BLaER1 (cell line): ENCODE measurements at regions not wholly inside any gene's neighbourhood (a gene's known extent, or its start where the extent isn't known, plus 50 kb on each side); places are given as distances from the start of the nearest gene placed in this dataset.
"Not testable (repeated sequence)": the region's sequence is repeated elsewhere in the genome, so short reads cannot be mapped to it uniquely, and the experiment has no call there.

Experiments
- H3K27ac ChIP-seq: shearing (Covaris generic); formaldehyde crosslinking; 2 replicates; pipeline ENCODE4 v1.8.1; 2022
- H3K27me3 ChIP-seq: shearing (Covaris generic); formaldehyde crosslinking; 2 replicates; pipeline ENCODE4 v1.8.1; 2022
- H3K36me3 ChIP-seq: shearing (Covaris generic); formaldehyde crosslinking; 2 replicates; pipeline ENCODE4 v1.8.1; 2022
- H3K4me1 ChIP-seq: shearing (Covaris generic); formaldehyde crosslinking; 2 replicates; pipeline ENCODE4 v1.8.1; 2022
- H3K4me2 ChIP-seq: shearing (Covaris generic); formaldehyde crosslinking; 2 replicates; pipeline ENCODE4 v1.8.1; 2022
- H3K4me3 ChIP-seq: shearing (Covaris generic); formaldehyde crosslinking; 2 replicates; pipeline ENCODE4 v1.8.1; 2022
- H3K9ac ChIP-seq: shearing (Covaris generic); formaldehyde crosslinking; 2 replicates; pipeline ENCODE4 v1.8.1; 2022
- H3K9me3 ChIP-seq: shearing (Covaris generic); formaldehyde crosslinking; 2 replicates; pipeline ENCODE4 v1.8.1; 2022
- H4K20me1 ChIP-seq: shearing (Covaris generic); formaldehyde crosslinking; 2 replicates; pipeline ENCODE4 v1.8.1; 2022
- Cebpa-rat ChIP-seq: shearing (Covaris generic); IDR thresholded peaks from 2 replicates; pipeline ENCODE4 v1.8.1; 2022

GRCh38 chr3:8348076-8348475 lies 153.5 kb upstream of the LMCD1 start:
- H3K4me1 ChIP-seq, result peaks cover 4% of the 10 kb centered on the region; the same call in 1 of the 2 replicates
- TF ChIP-seq Cebpa-rat, result no peak
- H3K27me3 ChIP-seq, result no peaks in the 10 kb centered on the region
- H3K4me2 ChIP-seq, result no peak overlapping the region
- no peak overlapping the region for H3K27ac ChIP-seq
- H4K20me1 ChIP-seq, result no peaks in the 10 kb centered on the region
- no peak overlapping the region for H3K9ac ChIP-seq
- peaks cover 66% of the 10 kb centered on the region for H3K9me3 ChIP-seq
- peaks cover 32% of the 10 kb centered on the region for H3K36me3 ChIP-seq
- no peak overlapping the region for H3K4me3 ChIP-seq

- Histone ChIP-seq H3K4me2 (no peak overlapping the region), H3K27ac (peak overlapping the region; percentile 62; the same call in 1 of the 2 replicates), H3K9me3 (peaks cover 66% of the 10 kb centered on the region), H3K4me3 (no peak overlapping the region), H3K27me3 (no peaks in the 10 kb centered on the region), H3K9ac (no peak overlapping the region), H3K4me1 (peaks cover 42% of the 10 kb centered on the region), H4K20me1 (no peaks in the 10 kb centered on the region), H3K36me3 (peaks cover 48% of the 10 kb centered on the region)
- TF ChIP-seq Cebpa-rat, result no peak
These were observed 149.1 kb upstream of the LMCD1 start for GRCh38 chr3:8352475-8352874.

GRCh38 chr3:8353364-8353763 lies 148.3 kb upstream of the LMCD1 start:
- Histone ChIP-seq H3K4me3 (no peak overlapping the region), H3K4me2 (no peak overlapping the region), H4K20me1 (no peaks in the 10 kb centered on the region), H3K9me3 (peaks cover 59% of the 10 kb centered on the region), H3K9ac (no peak overlapping the region), H3K27me3 (no peaks in the 10 kb centered on the region), H3K36me3 (peaks cover 48% of the 10 kb centered on the region), H3K27ac (peak overlapping the region; percentile 62), H3K4me1 (peaks cover 51% of the 10 kb centered on the region)
- no peak for TF ChIP-seq Cebpa-rat

- H3K4me2 ChIP-seq, result peak overlapping the region; percentile 85
- H3K27ac ChIP-seq, result peak overlapping the region; percentile 99
- peaks cover 53% of the 10 kb centered on the region for H3K36me3 ChIP-seq
- peaks cover 71% of the 10 kb centered on the region for H3K4me1 ChIP-seq
- H3K27me3 ChIP-seq, result no peaks in the 10 kb centered on the region
- H3K9ac ChIP-seq, result peak overlapping the region; percentile 86
- no peaks in the 10 kb centered on the region for H4K20me1 ChIP-seq
- no peak for TF ChIP-seq Cebpa-rat
- no peak overlapping the region for H3K4me3 ChIP-seq
- H3K9me3 ChIP-seq, result peaks cover 47% of the 10 kb centered on the region
These were observed 146.3 kb upstream of the LMCD1 start for GRCh38 chr3:8355346-8355745.

GRCh38 chr3:8356066-8356465 lies 145.6 kb upstream of the LMCD1 start:
- peaks cover 56% of the 10 kb centered on the region for H3K36me3 ChIP-seq
- not testable (repeated sequence) for H3K27me3 ChIP-seq, H4K20me1 ChIP-seq, H3K4me3 ChIP-seq
- H3K4me1 ChIP-seq, result peaks cover 78% of the 10 kb centered on the region
- peak overlapping the region; percentile 86 for H3K9ac ChIP-seq
- H3K4me2 ChIP-seq, result peak overlapping the region; percentile 85
- peaks cover 47% of the 10 kb centered on the region for H3K9me3 ChIP-seq
- H3K27ac ChIP-seq, result peak overlapping the region; percentile 99

- H3K27ac ChIP-seq, result peak overlapping the region; percentile 99
- peaks cover 94% of the 10 kb centered on the region for H3K4me1 ChIP-seq
- H3K36me3 ChIP-seq, result peaks cover 55% of the 10 kb centered on the region
- H4K20me1 ChIP-seq, result no peaks in the 10 kb centered on the region
- peak overlapping the region; percentile 70 for H3K4me3 ChIP-seq
- peak overlapping the region; percentile 85 for H3K4me2 ChIP-seq
- H3K27me3 ChIP-seq, result no peaks in the 10 kb centered on the region
- H3K9me3 ChIP-seq, result peaks cover 44% of the 10 kb centered on the region
- H3K9ac ChIP-seq, result peak overlapping the region; percentile 86
- no peak for TF ChIP-seq Cebpa-rat
These were observed 143.8 kb upstream of the LMCD1 start for GRCh38 chr3:8357859-8358258.

GRCh38 chr3:8359133-8359532 lies 142.5 kb upstream of the LMCD1 start:
- Histone ChIP-seq H3K27me3 (no peaks in the 10 kb centered on the region), H3K9me3 (peaks cover 31% of the 10 kb centered on the region; the same call in 1 of the 2 replicates), H4K20me1 (no peaks in the 10 kb centered on the region), H3K9ac (peak overlapping the region; percentile 86), H3K4me3 (peak overlapping the region; percentile 70), H3K4me2 (peak overlapping the region; percentile 85), H3K36me3 (peaks cover 45% of the 10 kb centered on the region), H3K27ac (peak overlapping the region; percentile 99), H3K4me1 (peaks cover 92% of the 10 kb centered on the region)
- no peak for TF ChIP-seq Cebpa-rat

- Histone ChIP-seq H3K27me3 (no peaks in the 10 kb centered on the region), H3K9me3 (peaks cover 24% of the 10 kb centered on the region; the same call in 1 of the 2 replicates), H3K27ac (peak overlapping the region; percentile 99), H3K4me1 (peaks cover 86% of the 10 kb centered on the region), H3K4me2 (peak overlapping the region; percentile 85), H3K4me3 (peak overlapping the region; percentile 70), H3K9ac (peak overlapping the region; percentile 94), H3K36me3 (peaks cover 42% of the 10 kb centered on the region), H4K20me1 (no peaks in the 10 kb centered on the region)
- no peak for TF ChIP-seq Cebpa-rat
These were observed 138.4 kb upstream of the LMCD1 start for GRCh38 chr3:8363200-8363599.

- Histone ChIP-seq H3K4me2 (peak overlapping the region; percentile 85), H3K36me3 (peaks cover 44% of the 10 kb centered on the region), H3K9ac (peak overlapping the region; percentile 94), H3K4me1 (peaks cover 83% of the 10 kb centered on the region), H3K9me3 (peaks cover 38% of the 10 kb centered on the region), H4K20me1 (no peaks in the 10 kb centered on the region), H3K27me3 (no peaks in the 10 kb centered on the region), H3K4me3 (peak overlapping the region; percentile 70), H3K27ac (peak overlapping the region; percentile 99)
- TF ChIP-seq Cebpa-rat, result no peak
These were observed 136.1 kb upstream of the LMCD1 start for GRCh38 chr3:8365541-8365940.

GRCh38 chr3:8366219-8366810 lies 135.3 kb upstream of the LMCD1 start:
- Histone ChIP-seq H3K36me3 (peaks cover 41% of the 10 kb centered on the region), H3K27ac (peak overlapping the region; percentile 99), H4K20me1 (no peaks in the 10 kb centered on the region), H3K4me3 (peak overlapping the region; percentile 70), H3K4me2 (peak overlapping the region; percentile 85), H3K9me3 (peaks cover 38% of the 10 kb centered on the region), H3K4me1 (peaks cover 83% of the 10 kb centered on the region), H3K27me3 (no peaks in the 10 kb centered on the region), H3K9ac (peak overlapping the region; percentile 94)
- no peak for TF ChIP-seq Cebpa-rat
